Erythroblast (primary cell): ENCODE measurements at regions not wholly inside any gene's neighbourhood (a gene's known extent, or its start where the extent isn't known, plus 50 kb on each side); places are given as distances from the start of the nearest gene placed in this dataset.

ENCODE experiments used
- GATA1 ChIP-seq: IDR thresholded peaks from 2 replicates; pipeline ENCODE4 v1.6.1; 2011; ENCODE audit warnings: low read depth, mild to moderate bottlenecking, control low read depth, low read length, moderate library complexity
- POLR2A ChIP-seq: IDR thresholded peaks from 2 replicates; pipeline ENCODE4 v1.6.1; 2011; ENCODE audit warnings: mild to moderate bottlenecking, low read length

DNA sequence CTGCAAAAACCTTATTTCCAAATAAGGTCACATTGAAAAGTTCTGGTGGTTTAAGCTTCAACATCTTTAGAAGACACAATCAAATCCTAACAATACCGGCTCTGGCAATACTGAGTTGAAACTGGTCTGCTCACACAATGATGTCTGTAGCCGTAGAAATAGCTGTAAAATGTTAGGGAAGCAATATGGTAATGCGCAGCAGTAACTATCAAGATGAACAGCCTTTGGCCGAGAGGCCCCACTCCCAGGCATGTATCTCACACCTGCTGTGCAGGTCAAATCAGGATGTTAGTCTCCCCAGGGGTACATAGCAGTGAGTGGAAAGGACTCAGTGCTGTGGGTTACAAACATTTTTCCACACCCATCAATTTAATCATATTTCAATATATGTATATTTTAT, 207.1 kb downstream of the KATNAL1 start:
- TF ChIP-seq POLR2A = no peak
- no peak for TF ChIP-seq GATA1
